Caco-2 (cell line): ENCODE measurements at regions not wholly inside any gene's neighbourhood (a gene's known extent, or its start where the extent isn't known, plus 50 kb on each side); places are given as distances from the start of the nearest gene placed in this dataset.

Experiments used
- BruUV-seq: library from RNA; stranded (reverse); fragments of 400-500 nt; replicated peaks from 2 replicates; lab custom pipeline; 2021; lab: Mats Ljungman, UMichigan
- CTCF ChIA-PET: fragments of 300-600 bp; sonication (Branson Sonifier 250); formaldehyde crosslinking; loops from one replicate; lab custom pipeline; 2022; ENCODE audit warnings: antibody characterized with exemption; lab: Charles Lee
- POLR2A ChIA-PET: fragments of 300-600 bp; sonication (Branson Sonifier 250); formaldehyde crosslinking; loops from one replicate; lab custom pipeline; 2022; ENCODE audit warnings: antibody characterized with exemption; lab: Charles Lee
- DNase-seq, 2 experiments: peaks; one replicate each; pipeline versions ENCODE4 v3.0.0 to v3.0.0-alpha.2; 2020 to 2022
- H3K27me3 ChIP-seq: replicated peaks from 2 replicates; pipeline ENCODE4 v1.6.0; 2011; ENCODE audit warnings: low read length; ENCODE audit not compliant: control insufficient read depth, insufficient read depth
- H3K36me3 ChIP-seq: 2 replicates; pipeline ENCODE4 v1.5.1; 2011; ENCODE audit warnings: low read length; ENCODE audit not compliant: control insufficient read depth, insufficient read depth
- H3K4me1 ChIP-seq: fragments of 250-450 bp; sonication (Bioruptor Pico); 2 replicates; pipeline ENCODE4 v1.5.1; 2020; ENCODE audit warnings: mild to moderate bottlenecking
- H3K4me3 ChIP-seq: 2 replicates; pipeline ENCODE4 v1.5.1; 2011; ENCODE audit warnings: low read depth, mild to moderate bottlenecking, control low read depth, low read length
- H3K9me3 ChIP-seq: fragments of 250-450 bp; sonication (Bioruptor Pico); 2 replicates; pipeline ENCODE4 v1.5.1; 2020; ENCODE audit warnings: mild to moderate bottlenecking, moderate library complexity
- H3K27ac Mint-ChIP-seq: one replicate; pipeline ENCODE4 v1.8.0; 2022; ENCODE audit warnings: mixed read lengths; ENCODE audit not compliant: unreplicated experiment
- H3K27me3 Mint-ChIP-seq: one replicate; pipeline ENCODE4 v1.8.0; 2022; ENCODE audit warnings: mixed read lengths; ENCODE audit not compliant: insufficient read depth, unreplicated experiment
- H3K36me3 Mint-ChIP-seq: one replicate; pipeline ENCODE4 v1.8.0; 2022; ENCODE audit warnings: mild to moderate bottlenecking, mixed read lengths; ENCODE audit not compliant: insufficient read depth, unreplicated experiment
- H3K4me1 Mint-ChIP-seq: one replicate; pipeline ENCODE4 v1.8.0; 2022; ENCODE audit warnings: low read depth, mixed read lengths; ENCODE audit not compliant: unreplicated experiment
- H3K4me3 Mint-ChIP-seq: one replicate; pipeline ENCODE4 v1.8.0; 2022; ENCODE audit warnings: mild to moderate bottlenecking, moderate library complexity, mixed read lengths; ENCODE audit not compliant: unreplicated experiment
- H3K9me3 Mint-ChIP-seq: one replicate; pipeline ENCODE4 v1.8.0; 2022; ENCODE audit warnings: mixed read lengths; ENCODE audit not compliant: unreplicated experiment
- intact Hi-C: fragments of 100-400 bp; cut with micrococcal nuclease; formaldehyde crosslinking; loops from one replicate; pipeline ENCODE4 v1.10.0; 2022; ENCODE audit not compliant: unreplicated experiment
- TF ChIP-seq, protein P1 (sequence below), 2 experiments: fragments of 200-600 bp in 1 of 2; IDR thresholded peaks; 1 replicate in 1 of 2; 2 replicates in 1 of 2; pipeline versions ENCODE4 v1.5.1 to v1.8.0; 2011 to 2022; ENCODE audit warnings: antibody characterized with exemption in 1 of 2, control low read depth in 1 of 2, inconsistent platforms in 1 of 2, low read depth in 1 of 2, low read length in 1 of 2, mild to moderate bottlenecking in 1 of 2, moderate library complexity in 1 of 2; ENCODE audit not compliant: insufficient read depth in 1 of 2, severe bottlenecking in 1 of 2, unreplicated experiment in 1 of 2

DNA sequence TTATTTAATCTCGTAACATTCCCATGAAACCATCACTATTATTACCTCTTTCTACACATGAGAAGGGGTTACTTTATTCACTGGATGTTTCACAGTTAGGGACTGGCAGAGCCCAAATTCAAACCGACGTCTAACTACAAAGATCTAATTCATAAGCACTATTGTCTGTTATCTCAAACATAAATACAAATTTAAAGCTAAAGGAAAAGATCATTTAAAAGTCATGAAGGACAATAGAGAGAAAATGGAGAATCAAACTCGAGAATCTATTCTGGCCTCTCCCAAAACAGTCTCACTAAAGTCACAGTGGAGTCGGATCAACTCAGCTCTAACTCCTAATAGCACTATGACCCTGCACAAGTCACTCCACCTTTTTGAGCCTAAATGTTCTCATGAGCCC lies 287.7 kb downstream of the ZIC4 start:
- H3K27me3 ChIP-seq: no peaks in the 10 kb centered on the region
- no peaks in the 10 kb centered on the region for H3K9me3 ChIP-seq
- H3K36me3 Mint-ChIP-seq: no peaks in the 10 kb centered on the region
- no peaks in the 10 kb centered on the region for H3K9me3 Mint-ChIP-seq
- TF ChIP-seq, protein P1, sequence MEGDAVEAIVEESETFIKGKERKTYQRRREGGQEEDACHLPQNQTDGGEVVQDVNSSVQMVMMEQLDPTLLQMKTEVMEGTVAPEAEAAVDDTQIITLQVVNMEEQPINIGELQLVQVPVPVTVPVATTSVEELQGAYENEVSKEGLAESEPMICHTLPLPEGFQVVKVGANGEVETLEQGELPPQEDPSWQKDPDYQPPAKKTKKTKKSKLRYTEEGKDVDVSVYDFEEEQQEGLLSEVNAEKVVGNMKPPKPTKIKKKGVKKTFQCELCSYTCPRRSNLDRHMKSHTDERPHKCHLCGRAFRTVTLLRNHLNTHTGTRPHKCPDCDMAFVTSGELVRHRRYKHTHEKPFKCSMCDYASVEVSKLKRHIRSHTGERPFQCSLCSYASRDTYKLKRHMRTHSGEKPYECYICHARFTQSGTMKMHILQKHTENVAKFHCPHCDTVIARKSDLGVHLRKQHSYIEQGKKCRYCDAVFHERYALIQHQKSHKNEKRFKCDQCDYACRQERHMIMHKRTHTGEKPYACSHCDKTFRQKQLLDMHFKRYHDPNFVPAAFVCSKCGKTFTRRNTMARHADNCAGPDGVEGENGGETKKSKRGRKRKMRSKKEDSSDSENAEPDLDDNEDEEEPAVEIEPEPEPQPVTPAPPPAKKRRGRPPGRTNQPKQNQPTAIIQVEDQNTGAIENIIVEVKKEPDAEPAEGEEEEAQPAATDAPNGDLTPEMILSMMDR (IDR thresholded peaks at IDR 0.05; ENCODE audit: insufficient read depth in 1 of 2, low read depth in 1 of 2, low read length in 1 of 2, severe bottlenecking in 1 of 2, unreplicated experiment in 1 of 2): no peak
- no peak for DNase-seq
- no peak overlapping the region for H3K4me3 Mint-ChIP-seq
- no peak overlapping the region for H3K27ac Mint-ChIP-seq
- intact Hi-C loops: no loop called here
- H3K36me3 ChIP-seq: no peaks in the 10 kb centered on the region
- H3K4me1 Mint-ChIP-seq: no peaks in the 10 kb centered on the region
- H3K4me3 ChIP-seq: no peak overlapping the region
- no peaks in the 10 kb centered on the region for H3K27me3 Mint-ChIP-seq
- ChIA-PET CTCF (no interaction called here), POLR2A (no interaction called here)
- H3K4me1 ChIP-seq: no peaks in the 10 kb centered on the region
- no TSS peak for BruUV-seq

DNA sequence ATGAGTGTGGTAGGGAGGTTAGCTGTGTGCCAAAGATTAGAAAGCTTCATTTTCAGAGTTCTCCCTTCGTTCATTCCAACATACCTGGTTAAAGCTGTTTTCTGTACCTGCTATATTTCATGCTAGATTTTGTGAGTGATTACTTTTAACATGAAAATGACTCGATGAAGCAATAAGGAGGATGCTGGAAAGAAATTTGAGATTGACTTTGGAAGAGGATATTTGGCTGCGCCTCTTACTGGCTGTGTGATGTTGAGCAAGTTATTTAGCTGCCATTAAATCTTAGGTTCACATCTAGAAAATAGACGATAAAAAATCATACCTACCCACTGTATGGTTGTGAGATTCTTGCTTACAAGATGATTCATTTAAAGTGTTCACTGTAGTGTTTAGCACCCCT lies 288.7 kb downstream of the ZIC4 start:
- TF ChIP-seq, protein P1 (IDR thresholded peaks at IDR 0.05; ENCODE audit: insufficient read depth in 1 of 2, low read depth in 1 of 2, low read length in 1 of 2, severe bottlenecking in 1 of 2, unreplicated experiment in 1 of 2): no peak
- Histone ChIP-seq H3K36me3 (no peaks in the 10 kb centered on the region), H3K4me1 (no peaks in the 10 kb centered on the region), H3K4me3 (no peak overlapping the region), H3K27me3 (no peaks in the 10 kb centered on the region), H3K9me3 (no peaks in the 10 kb centered on the region)
- Mint-ChIP-seq H3K27me3 (no peaks in the 10 kb centered on the region), H3K27ac (no peak overlapping the region), H3K36me3 (no peaks in the 10 kb centered on the region), H3K4me3 (no peak overlapping the region), H3K4me1 (no peaks in the 10 kb centered on the region), H3K9me3 (no peaks in the 10 kb centered on the region)
- no TSS peak for BruUV-seq
- intact Hi-C loops: no loop called here
- ChIA-PET POLR2A (no interaction called here), CTCF (no interaction called here)
- DNase-seq: no peak

DNA sequence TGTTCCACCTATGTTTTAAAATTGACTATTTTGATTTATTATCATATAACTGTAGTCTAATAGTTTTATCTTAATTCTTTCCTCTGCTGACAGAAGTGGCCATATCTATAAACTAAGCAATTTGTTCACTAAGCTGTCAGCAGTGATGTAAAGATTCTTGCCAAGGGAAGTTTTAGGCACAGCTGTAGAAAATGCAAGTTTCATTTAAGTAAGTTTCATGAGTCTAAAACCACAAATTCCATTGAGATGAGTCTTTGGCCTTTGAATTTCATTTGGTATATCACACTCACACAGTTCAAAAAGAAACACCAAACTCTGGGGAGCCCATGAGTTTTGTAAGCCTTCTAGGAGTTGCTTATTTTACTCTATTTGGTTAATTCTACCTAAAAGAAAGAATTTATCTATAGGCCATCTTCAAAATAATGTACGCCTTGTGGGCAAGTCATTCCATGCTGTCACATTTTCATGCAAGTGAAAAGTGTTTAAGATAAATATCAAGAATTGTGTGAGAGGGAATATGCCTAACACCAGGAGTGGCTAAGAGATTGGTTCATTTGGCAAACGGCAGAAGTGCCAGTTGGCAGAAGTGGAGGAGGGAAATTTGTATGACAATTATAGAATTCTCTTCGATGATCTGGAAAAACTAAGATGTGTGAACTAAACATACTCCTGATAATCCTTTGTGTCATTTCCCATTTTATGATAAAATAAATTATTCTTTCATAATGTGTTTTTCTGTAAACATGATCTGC lies 292.9 kb downstream of the ZIC4 start:
- Mint-ChIP-seq H3K27me3 (no peaks in the 10 kb centered on the region), H3K4me1 (no peaks in the 10 kb centered on the region), H3K4me3 (no peak overlapping the region), H3K36me3 (no peaks in the 10 kb centered on the region), H3K27ac (no peak overlapping the region), H3K9me3 (no peaks in the 10 kb centered on the region)
- no TSS peak for BruUV-seq
- H3K4me3 ChIP-seq: no peak overlapping the region
- DNase-seq: no peak
- ChIA-PET CTCF (no interaction called here), POLR2A (no interaction called here)
- no peaks in the 10 kb centered on the region for H3K27me3 ChIP-seq
- no peaks in the 10 kb centered on the region for H3K9me3 ChIP-seq
- H3K36me3 ChIP-seq: no peaks in the 10 kb centered on the region
- intact Hi-C loops: no loop called here
- H3K4me1 ChIP-seq: no peaks in the 10 kb centered on the region
- TF ChIP-seq, protein P1 (IDR thresholded peaks at IDR 0.05; ENCODE audit: insufficient read depth in 1 of 2, low read depth in 1 of 2, low read length in 1 of 2, severe bottlenecking in 1 of 2, unreplicated experiment in 1 of 2): no peak
